HS-5 (cell line): ENCODE measurements at regions not wholly inside any gene's neighbourhood (a gene's known extent, or its start where the extent isn't known, plus 50 kb on each side); places are given as distances from the start of the nearest gene placed in this dataset.
"Not testable (repeated sequence)": the region's sequence is repeated elsewhere in the genome, so short reads cannot be mapped to it uniquely, and the experiment has no call there.

Experiments used
- DNase-seq: peaks from one replicate; pipeline ENCODE4 v3.0.0-alpha.2; 2012; ENCODE audit warnings: low read depth

GRCh38 chr13:79660361-79660760 lies 179.4 kb downstream of the NDFIP2 start:
- DNase-seq = no peak

- DNase-seq = no peak
Observed at GRCh38 chr13:79659121-79659521, 178.2 kb downstream of the NDFIP2 start.

GRCh38 chr13:79658333-79658975 lies 177.5 kb downstream of the NDFIP2 start:
- DNase-seq = no peak

- DNase-seq = no peak
Observed at GRCh38 chr13:79655509-79655908, 174.6 kb downstream of the NDFIP2 start.

GRCh38 chr13:79654520-79654919 lies 173.6 kb downstream of the NDFIP2 start:
- DNase-seq = no peak

GRCh38 chr13:79650688-79651087 lies 169.7 kb downstream of the NDFIP2 start:
- DNase-seq = no peak

GRCh38 chr13:79648191-79648590 lies 167.2 kb downstream of the NDFIP2 start:
- no peak for DNase-seq

GRCh38 chr13:79647533-79647932 lies 166.6 kb downstream of the NDFIP2 start:
- DNase-seq = no peak

GRCh38 chr13:79646880-79647279 lies 165.9 kb downstream of the NDFIP2 start:
- DNase-seq = no peak

GRCh38 chr13:79645569-79645968 lies 164.6 kb downstream of the NDFIP2 start:
- no peak for DNase-seq

GRCh38 chr13:79642596-79642995 lies 161.6 kb downstream of the NDFIP2 start:
- DNase-seq = no peak

GRCh38 chr13:79637133-79637763 lies 156.3 kb downstream of the NDFIP2 start:
- no peak for DNase-seq

GRCh38 chr13:79631051-79631659 lies 150.2 kb downstream of the NDFIP2 start:
- peak; percentile 24 for DNase-seq

GRCh38 chr13:79628463-79628862 lies 147.5 kb downstream of the NDFIP2 start:
- no peak for DNase-seq

- no peak for DNase-seq
Observed at GRCh38 chr13:79626924-79627323, 146.0 kb downstream of the NDFIP2 start.

GRCh38 chr13:79625517-79625916 lies 144.6 kb downstream of the NDFIP2 start:
- DNase-seq = no peak

GRCh38 chr13:79621902-79622301 lies 140.9 kb downstream of the NDFIP2 start:
- no peak for DNase-seq

- no peak for DNase-seq
Observed at GRCh38 chr13:79621449-79621848, 140.5 kb downstream of the NDFIP2 start.

GRCh38 chr13:79614250-79614918 lies 133.4 kb downstream of the NDFIP2 start:
- no peak for DNase-seq

- no peak for DNase-seq
Observed at GRCh38 chr13:79612604-79613003, 131.6 kb downstream of the NDFIP2 start.

GRCh38 chr13:79607895-79608294 lies 126.9 kb downstream of the NDFIP2 start:
- not testable (repeated sequence) for DNase-seq
